Ascending aorta (tissue), 2 donors: ENCODE measurements at regions not wholly inside any gene's neighbourhood (a gene's known extent, or its start where the extent isn't known, plus 50 kb on each side); places are given as distances from the start of the nearest gene placed in this dataset.

Experiments used
- DNase-seq, 2 donors: peaks; one replicate each; pipeline ENCODE4 v3.0.0-alpha.2; 2019; ENCODE audit warnings: low spot score in 2 of 2
- H3K27ac ChIP-seq, 2 donors: fragments of 200-600 bp; sonication (generic); one replicate each; pipeline ENCODE4 v1.5.1; 2016 to 2017; ENCODE audit warnings: mild to moderate bottlenecking in 1 of 2
- H3K27me3 ChIP-seq: fragments of 200-600 bp; sonication (generic); one replicate; pipeline ENCODE4 v1.5.1; 2017
- H3K36me3 ChIP-seq, 2 donors: fragments of 200-600 bp; sonication (generic); one replicate each; pipeline ENCODE4 v1.5.1; 2016
- H3K4me1 ChIP-seq, 2 donors: fragments of 200-600 bp; sonication (generic); one replicate each; pipeline ENCODE4 v1.5.1; 2016 to 2017; ENCODE audit warnings: mild to moderate bottlenecking in 1 of 2
- H3K4me3 ChIP-seq, 2 donors: fragments of 200-600 bp; sonication (generic); one replicate each; pipeline ENCODE4 v1.5.1; 2016 to 2017; ENCODE audit warnings: mild to moderate bottlenecking in 1 of 2
- H3K9me3 ChIP-seq, 2 donors: fragments of 200-600 bp; sonication (generic); one replicate each; pipeline ENCODE4 v1.5.1; 2016
- CTCF ChIP-seq, 3 experiments: fragments of 200-600 bp in 2 of 3; fragments of 450-650 bp in 1 of 3; sonication (generic) in 2 of 3; IDR thresholded peaks; one replicate each; pipeline ENCODE4 v1.5.1; 2016 to 2019; ENCODE audit warnings: antibody characterized with exemption in 3 of 3, mild to moderate bottlenecking in 1 of 3, moderate library complexity in 1 of 3
- intact Hi-C: fragments of 100-400 bp; cut with DNase I; formaldehyde crosslinking; loops from one replicate; pipeline ENCODE4 v1.15.1; 2023

GRCh38 chr7:119983468-119983867 lies 289.5 kb upstream of the KCND2 start:
- intact Hi-C loops = no loop called here
- Histone ChIP-seq H3K27ac (no peak overlapping the region), H3K36me3 (no peaks in the 10 kb centered on the region), H3K27me3 (no peaks in the 10 kb centered on the region), H3K9me3 (no peaks in the 10 kb centered on the region), H3K4me3 (no peak overlapping the region), H3K4me1 (no peaks in the 10 kb centered on the region)
- DNase-seq = no peak
- no peak for TF ChIP-seq CTCF (IDR thresholded peaks at IDR 0.05)

- H3K36me3 ChIP-seq = no peaks in the 10 kb centered on the region
- intact Hi-C loops = no loop called here
- H3K9me3 ChIP-seq = no peaks in the 10 kb centered on the region
Observed at GRCh38 chr7:119984247-119984646, 288.7 kb upstream of the KCND2 start.

GRCh38 chr7:119988401-119988800 lies 284.6 kb upstream of the KCND2 start:
- H3K4me1 ChIP-seq = no peaks in the 10 kb centered on the region

More at GRCh38 chr7:119984247-119984646, 288.7 kb upstream of the KCND2 start:
- no peak for TF ChIP-seq CTCF (IDR thresholded peaks at IDR 0.05)
- no peak overlapping the region for H3K27ac ChIP-seq
- no peak for DNase-seq
- H3K27me3 ChIP-seq = no peaks in the 10 kb centered on the region
- no peak overlapping the region for H3K4me3 ChIP-seq
- no peaks in the 10 kb centered on the region for H3K4me1 ChIP-seq

GRCh38 chr7:119994928-119995327 lies 278.0 kb upstream of the KCND2 start:
- no peak for TF ChIP-seq CTCF (IDR thresholded peaks at IDR 0.05)
- Histone ChIP-seq H3K36me3 (no peaks in the 10 kb centered on the region), H3K27me3 (no peaks in the 10 kb centered on the region), H3K9me3 (no peaks in the 10 kb centered on the region), H3K4me3 (no peak overlapping the region), H3K4me1 (no peaks in the 10 kb centered on the region), H3K27ac (no peak overlapping the region)
- DNase-seq = no peak
- intact Hi-C loops = no loop called here

More at GRCh38 chr7:119988401-119988800, 284.6 kb upstream of the KCND2 start:
- Histone ChIP-seq H3K4me3 (no peak overlapping the region), H3K36me3 (no peaks in the 10 kb centered on the region), H3K9me3 (no peaks in the 10 kb centered on the region), H3K27me3 (no peaks in the 10 kb centered on the region), H3K27ac (no peak overlapping the region)
- intact Hi-C loops = no loop called here
- no peak for TF ChIP-seq CTCF (IDR thresholded peaks at IDR 0.05)
- no peak for DNase-seq

- H3K27me3 ChIP-seq = no peaks in the 10 kb centered on the region
- intact Hi-C loops = no loop called here
Observed at GRCh38 chr7:119996634-119997033, 276.3 kb upstream of the KCND2 start.

More at GRCh38 chr7:119996634-119997033, 276.3 kb upstream of the KCND2 start:
- Histone ChIP-seq H3K4me3 (no peak overlapping the region), H3K4me1 (no peaks in the 10 kb centered on the region), H3K36me3 (no peaks in the 10 kb centered on the region), H3K9me3 (no peaks in the 10 kb centered on the region), H3K27ac (no peak overlapping the region)
- DNase-seq = no peak
- TF ChIP-seq CTCF (IDR thresholded peaks at IDR 0.05) = no peak
